ENCODE measurements at regions not wholly inside any gene's neighbourhood (a gene's known extent, or its start where the extent isn't known, plus 50 kb on each side); places are given as distances from the start of the nearest gene placed in this dataset.

DNA sequence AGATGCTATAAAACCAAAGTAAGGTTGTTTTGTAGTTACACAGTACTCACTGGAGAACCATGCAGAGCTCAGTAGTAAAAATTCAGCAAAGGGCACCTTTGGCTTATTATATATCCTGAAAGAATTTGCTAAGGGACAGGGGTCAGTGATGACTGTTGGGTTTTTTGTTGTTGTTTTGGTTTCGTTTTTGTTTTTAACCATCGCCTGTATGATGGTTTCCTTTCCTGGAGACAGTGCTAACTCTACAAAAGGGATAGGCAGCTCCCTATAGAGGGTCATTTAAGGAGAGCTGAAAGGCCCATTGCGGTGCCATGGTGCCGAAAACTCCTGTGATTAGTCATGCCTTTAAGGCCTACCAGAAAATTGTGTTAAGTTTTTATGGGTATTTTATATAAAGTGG, 118.2 kb upstream of the GOLIM4 start:
- ATAC-seq (ENCODE audit: insufficient read depth, low read depth): peak; percentile 69

DNA sequence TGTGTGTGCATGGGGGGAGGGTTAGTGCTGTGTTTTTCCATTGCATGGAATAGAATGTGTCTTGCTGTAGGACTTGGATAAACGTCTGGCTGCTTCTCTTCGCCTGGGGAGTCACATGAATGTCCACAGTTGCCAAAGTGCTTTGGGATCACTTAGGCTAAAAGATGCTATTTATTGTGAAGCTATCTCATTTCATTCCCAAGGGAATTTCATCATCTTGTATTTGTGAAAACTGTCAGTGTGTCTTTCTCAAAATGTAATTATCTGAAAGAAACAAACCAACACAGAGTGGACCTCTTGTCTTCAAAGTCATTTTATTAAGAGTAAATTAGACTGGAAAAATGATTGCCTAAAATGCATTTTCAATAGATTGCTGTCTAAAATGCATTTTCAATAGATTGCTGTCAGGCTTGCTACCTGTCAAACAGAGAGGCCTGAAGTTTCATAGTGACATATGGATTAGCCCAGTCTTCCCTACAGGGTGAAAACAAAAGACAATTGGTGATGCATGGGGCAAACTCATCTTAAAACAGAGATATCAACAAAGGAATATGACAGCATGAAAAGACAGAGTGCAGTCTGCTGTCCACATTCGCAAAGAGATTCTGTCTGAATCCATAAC, 117.1 kb upstream of the GOLIM4 start:
- no peak for TF ChIP-seq EZH2 (IDR thresholded peaks at IDR 0.05; ENCODE audit: borderline replicate concordance, low read depth, low read length, severe bottlenecking)
- TF ChIP-seq, protein P1, sequence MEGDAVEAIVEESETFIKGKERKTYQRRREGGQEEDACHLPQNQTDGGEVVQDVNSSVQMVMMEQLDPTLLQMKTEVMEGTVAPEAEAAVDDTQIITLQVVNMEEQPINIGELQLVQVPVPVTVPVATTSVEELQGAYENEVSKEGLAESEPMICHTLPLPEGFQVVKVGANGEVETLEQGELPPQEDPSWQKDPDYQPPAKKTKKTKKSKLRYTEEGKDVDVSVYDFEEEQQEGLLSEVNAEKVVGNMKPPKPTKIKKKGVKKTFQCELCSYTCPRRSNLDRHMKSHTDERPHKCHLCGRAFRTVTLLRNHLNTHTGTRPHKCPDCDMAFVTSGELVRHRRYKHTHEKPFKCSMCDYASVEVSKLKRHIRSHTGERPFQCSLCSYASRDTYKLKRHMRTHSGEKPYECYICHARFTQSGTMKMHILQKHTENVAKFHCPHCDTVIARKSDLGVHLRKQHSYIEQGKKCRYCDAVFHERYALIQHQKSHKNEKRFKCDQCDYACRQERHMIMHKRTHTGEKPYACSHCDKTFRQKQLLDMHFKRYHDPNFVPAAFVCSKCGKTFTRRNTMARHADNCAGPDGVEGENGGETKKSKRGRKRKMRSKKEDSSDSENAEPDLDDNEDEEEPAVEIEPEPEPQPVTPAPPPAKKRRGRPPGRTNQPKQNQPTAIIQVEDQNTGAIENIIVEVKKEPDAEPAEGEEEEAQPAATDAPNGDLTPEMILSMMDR (IDR thresholded peaks at IDR 0.05; ENCODE audit: borderline replicate concordance, extremely low read depth, low read length, poor library complexity, severe bottlenecking): no peak
- no peak overlapping the region for H3K4me2 ChIP-seq (ENCODE audit: insufficient read depth, low read length)
- no peak overlapping the region for H3K27ac ChIP-seq (ENCODE audit: low read length)
- no peak for ATAC-seq (ENCODE audit: insufficient read depth, low read depth)
- H3K9ac ChIP-seq (ENCODE audit: low read depth, low read length): no peak overlapping the region
- H3K9me3 ChIP-seq (ENCODE audit: insufficient read depth, low read length, severe bottlenecking): no peaks in the 10 kb centered on the region
- H3K4me1 ChIP-seq (ENCODE audit: insufficient read depth, low read length): no peaks in the 10 kb centered on the region
- no peak overlapping the region for H3K4me3 ChIP-seq (ENCODE audit: low read depth in 1 of 2, low read length in 2 of 2)
- no peak for DNase-seq
- H3K27me3 ChIP-seq (ENCODE audit: insufficient read depth, low read length, poor library complexity): no peaks in the 10 kb centered on the region
- H3K79me2 ChIP-seq (ENCODE audit: insufficient read depth, low read length): no peaks in the 10 kb centered on the region
- no peaks in the 10 kb centered on the region for H3K36me3 ChIP-seq (ENCODE audit: insufficient read depth, low read length)
- no peaks in the 10 kb centered on the region for H4K20me1 ChIP-seq (ENCODE audit: insufficient read depth, low read length)
- H2AFZ ChIP-seq (ENCODE audit: low read depth, low read length): no peak overlapping the region

More for the DNA sequence above, 118.2 kb upstream of the GOLIM4 start:
- Histone ChIP-seq H4K20me1 (ENCODE audit: insufficient read depth, low read length) (no peaks in the 10 kb centered on the region), H3K9me3 (ENCODE audit: insufficient read depth, low read length, severe bottlenecking) (no peaks in the 10 kb centered on the region), H2AFZ (ENCODE audit: low read depth, low read length) (no peak overlapping the region), H3K79me2 (ENCODE audit: insufficient read depth, low read length) (no peaks in the 10 kb centered on the region), H3K9ac (ENCODE audit: low read depth, low read length) (no peak overlapping the region), H3K4me1 (ENCODE audit: insufficient read depth, low read length) (no peaks in the 10 kb centered on the region), H3K4me2 (ENCODE audit: insufficient read depth, low read length) (peak overlapping the region; percentile 34; the same call in 1 of the 2 replicates), H3K27ac (ENCODE audit: low read length) (no peak overlapping the region), H3K27me3 (ENCODE audit: insufficient read depth, low read length, poor library complexity) (no peaks in the 10 kb centered on the region), H3K4me3 (ENCODE audit: low read depth in 1 of 2, low read length in 2 of 2) (no peak overlapping the region), H3K36me3 (ENCODE audit: insufficient read depth, low read length) (no peaks in the 10 kb centered on the region)
- no peak for TF ChIP-seq EZH2 (IDR thresholded peaks at IDR 0.05; ENCODE audit: borderline replicate concordance, low read depth, low read length, severe bottlenecking)
- TF ChIP-seq, protein P1 (IDR thresholded peaks at IDR 0.05; ENCODE audit: borderline replicate concordance, extremely low read depth, low read length, poor library complexity, severe bottlenecking): no peak
- no peak for DNase-seq

DNA sequence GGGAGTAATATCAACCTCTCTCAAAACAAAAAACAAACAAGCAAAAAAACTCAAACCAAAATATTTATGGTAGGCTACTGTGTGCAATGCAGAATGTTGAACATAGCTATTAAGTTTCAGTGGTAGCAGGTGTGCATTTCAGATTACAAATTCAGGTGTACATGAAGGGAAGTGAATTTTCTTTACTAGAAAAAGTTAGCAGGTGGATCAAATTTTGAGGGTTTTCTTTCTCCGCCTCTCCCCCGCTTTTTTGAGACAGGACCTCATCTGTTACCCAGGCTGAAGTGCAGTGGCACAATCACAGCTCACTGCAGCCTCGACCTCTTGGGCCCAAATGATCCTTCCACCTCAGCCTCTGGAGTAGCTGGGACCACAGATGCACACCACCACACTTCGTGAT, 109.7 kb upstream of the GOLIM4 start:
- TF ChIP-seq, protein P1 (IDR thresholded peaks at IDR 0.05; ENCODE audit: borderline replicate concordance, extremely low read depth, low read length, poor library complexity, severe bottlenecking): no peak
- no peak for TF ChIP-seq EZH2 (IDR thresholded peaks at IDR 0.05; ENCODE audit: borderline replicate concordance, low read depth, low read length, severe bottlenecking)
- Histone ChIP-seq H3K79me2 (ENCODE audit: insufficient read depth, low read length) (no peaks in the 10 kb centered on the region), H3K9me3 (ENCODE audit: insufficient read depth, low read length, severe bottlenecking) (no peaks in the 10 kb centered on the region), H2AFZ (ENCODE audit: low read depth, low read length) (no peak overlapping the region), H3K4me1 (ENCODE audit: insufficient read depth, low read length) (no peaks in the 10 kb centered on the region), H4K20me1 (ENCODE audit: insufficient read depth, low read length) (no peaks in the 10 kb centered on the region), H3K4me2 (ENCODE audit: insufficient read depth, low read length) (no peak overlapping the region), H3K27me3 (ENCODE audit: insufficient read depth, low read length, poor library complexity) (no peaks in the 10 kb centered on the region), H3K27ac (ENCODE audit: low read length) (no peak overlapping the region), H3K9ac (ENCODE audit: low read depth, low read length) (no peak overlapping the region), H3K4me3 (ENCODE audit: low read depth in 1 of 2, low read length in 2 of 2) (no peak overlapping the region), H3K36me3 (ENCODE audit: insufficient read depth, low read length) (no peaks in the 10 kb centered on the region)
- no peak for ATAC-seq (ENCODE audit: insufficient read depth, low read depth)
- DNase-seq: no peak
